Embryonic facial prominence (tissue), 1 donor: ENCODE measurements at regions not wholly inside any gene's neighbourhood (a gene's known extent, or its start where the extent isn't known, plus 50 kb on each side); places are given as distances from the start of the nearest gene placed in this dataset.
"Not testable (repeated sequence)": the region's sequence is repeated elsewhere in the genome, so short reads cannot be mapped to it uniquely, and the experiment has no call there.

ENCODE experiments used
- DNase-seq: peaks from one replicate; pipeline ENCODE4 v3.0.0-alpha.2; 2016; ENCODE audit errors: extremely low spot score

DNA sequence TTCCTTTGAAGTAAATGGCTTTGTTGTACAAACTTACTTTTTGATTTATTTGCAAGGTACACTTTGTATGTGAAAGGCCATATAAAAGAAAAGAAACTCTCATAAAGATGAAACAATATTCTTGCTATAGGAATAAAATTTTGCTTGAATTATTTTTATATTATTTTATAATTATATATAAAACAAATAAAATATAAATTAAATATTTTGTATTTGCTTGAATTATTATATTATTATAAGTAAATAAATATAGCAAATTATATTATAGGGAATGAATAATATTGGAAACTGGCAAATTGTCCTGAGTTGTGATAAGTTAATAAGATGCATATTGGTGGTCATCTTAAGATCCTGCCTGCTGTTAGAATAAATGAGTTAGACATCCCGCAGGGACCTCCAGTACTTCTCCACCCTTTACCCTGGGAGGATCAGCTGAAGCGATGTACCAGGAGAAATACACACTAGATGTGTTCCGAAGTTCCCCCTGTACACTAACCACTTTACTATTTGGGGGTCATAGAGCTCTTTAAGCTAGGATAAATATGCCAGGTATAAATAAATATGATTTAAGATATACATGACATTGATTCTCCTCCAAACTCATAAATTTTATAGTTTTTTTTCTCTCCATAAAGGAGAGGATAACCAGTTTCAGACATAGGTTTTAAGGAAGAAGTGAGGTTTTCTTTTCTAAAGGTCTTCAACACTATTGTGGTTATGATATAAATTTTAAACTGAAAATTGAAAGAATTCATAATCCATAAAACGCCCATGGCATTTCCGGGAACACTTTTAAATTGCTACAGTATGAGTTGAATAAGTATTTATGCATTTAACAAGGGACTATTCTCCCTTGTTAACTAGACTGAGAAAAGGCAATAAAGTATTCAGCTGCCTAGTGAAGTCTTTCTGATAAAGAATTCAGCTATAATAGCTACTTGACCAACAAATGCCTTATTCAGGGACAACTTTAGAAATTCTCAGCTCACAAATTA lies 486.3 kb upstream of the MARCKS start:
- DNase-seq = no peak

DNA sequence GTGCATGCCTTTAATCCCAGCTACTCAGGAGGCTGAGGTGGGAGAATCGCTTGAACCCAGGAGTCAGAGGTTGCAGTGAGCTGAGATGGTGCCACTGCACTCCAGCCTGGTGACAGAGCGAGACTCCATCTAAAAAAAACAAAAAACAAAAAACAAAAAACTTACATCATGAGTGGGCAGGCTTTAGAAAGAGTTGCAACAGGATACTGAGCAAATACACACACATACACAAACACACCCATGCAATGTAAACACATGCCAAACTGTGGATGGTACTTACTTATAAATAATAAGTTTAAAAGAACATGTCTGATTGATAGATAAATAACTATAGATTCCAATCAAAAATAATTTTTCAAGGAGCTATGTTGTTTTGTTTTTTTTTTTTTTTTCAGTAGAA lies 481.7 kb upstream of the MARCKS start:
- DNase-seq = not testable (repeated sequence)

- DNase-seq = peak; percentile 59
Observed at GRCh38 chr6:113375950-113376846, 480.9 kb upstream of the MARCKS start.

DNA sequence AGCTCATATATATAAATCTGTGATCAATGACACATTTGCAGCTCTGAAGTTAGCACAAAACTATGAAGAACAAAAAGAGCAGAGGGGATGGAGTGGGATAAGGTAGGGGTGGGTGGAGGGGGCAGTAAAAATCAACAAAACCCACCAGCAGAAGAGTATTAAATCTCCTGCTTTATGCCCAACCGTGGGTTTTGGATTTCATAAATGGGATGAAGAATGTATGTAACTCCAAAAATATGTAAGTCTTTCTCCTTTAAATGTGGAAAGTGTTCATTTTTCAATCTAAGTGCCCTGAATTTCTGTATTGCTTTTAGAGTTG lies 480.3 kb upstream of the MARCKS start:
- DNase-seq = no peak

- DNase-seq = no peak
Observed at GRCh38 chr6:113377362-113377942, 479.7 kb upstream of the MARCKS start.

DNA sequence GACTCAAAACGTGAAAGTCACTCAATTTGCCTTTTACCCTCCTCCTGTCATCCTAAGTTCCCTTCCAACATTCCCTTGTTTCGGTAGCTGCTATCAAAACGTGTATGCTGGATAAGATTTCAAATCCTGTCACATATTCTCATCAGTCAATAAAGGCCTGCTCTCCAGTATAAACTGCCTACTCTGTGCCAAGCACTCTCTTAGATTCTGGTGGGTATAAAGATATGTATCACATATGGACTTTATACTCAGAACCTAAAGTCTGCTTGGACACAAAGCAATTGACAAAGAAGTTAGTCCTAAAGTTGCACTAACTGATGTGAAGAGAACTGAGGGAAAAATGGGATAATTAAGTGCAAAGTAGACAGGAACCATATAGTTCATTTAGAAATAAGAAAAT lies 476.6 kb upstream of the MARCKS start:
- DNase-seq = no peak

DNA sequence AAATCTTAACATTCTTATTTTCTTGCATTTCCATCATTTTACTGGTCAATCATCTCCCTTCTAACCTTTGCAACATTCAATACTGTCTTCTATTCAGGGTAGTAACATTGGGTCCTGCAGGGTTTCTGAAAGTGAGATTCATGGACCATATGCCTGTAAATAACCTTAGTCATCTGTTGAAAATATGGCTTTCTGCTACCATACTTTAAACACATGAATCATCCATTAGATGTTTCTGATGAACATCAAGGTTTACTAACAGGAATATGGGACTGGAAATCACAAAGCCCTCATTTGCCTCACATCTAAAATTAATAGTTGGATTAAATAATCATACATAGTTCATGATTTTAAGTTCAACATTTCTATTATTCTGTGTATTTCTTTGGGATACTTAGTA lies 475.9 kb upstream of the MARCKS start:
- no peak for DNase-seq

DNA sequence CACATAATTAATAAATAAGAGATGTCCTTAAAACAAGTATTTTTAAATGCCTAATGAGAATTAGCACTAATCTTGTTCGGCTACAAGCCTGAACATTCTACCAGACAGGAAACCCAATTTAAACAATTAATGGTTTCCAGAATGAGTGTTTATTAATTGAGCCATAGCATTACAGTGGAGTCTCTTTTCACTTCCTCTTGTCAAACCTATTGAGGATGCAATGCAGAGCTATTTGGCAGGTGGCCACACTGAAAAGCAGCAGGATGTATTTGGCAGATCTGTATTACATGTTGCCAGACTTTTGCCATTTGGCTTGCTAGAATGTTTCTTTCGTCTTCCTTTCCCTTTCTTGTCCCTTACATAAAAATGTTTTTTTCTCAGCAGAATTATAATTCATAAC lies 475.2 kb upstream of the MARCKS start:
- DNase-seq = no peak

- no peak for DNase-seq
Observed at GRCh38 chr6:113383701-113384100, 473.4 kb upstream of the MARCKS start.

DNA sequence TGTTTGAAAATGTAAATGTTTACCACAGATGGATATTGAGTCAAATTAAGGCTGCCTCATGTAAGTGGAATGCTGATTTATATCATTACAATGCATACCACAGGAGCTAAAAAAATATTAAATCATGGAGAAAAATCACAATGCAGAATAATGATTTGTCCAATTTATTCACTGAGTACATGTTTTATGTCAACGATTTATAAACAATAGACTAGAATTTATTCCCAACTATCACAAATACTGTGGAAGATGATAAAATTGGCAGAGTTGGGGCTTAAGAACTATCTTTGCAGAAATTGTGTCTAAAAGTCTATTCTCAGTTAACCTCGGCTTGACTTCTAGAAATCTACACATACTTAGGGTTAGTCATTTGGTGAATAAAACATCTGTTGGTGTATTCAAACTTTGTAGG lies 472.1 kb upstream of the MARCKS start:
- DNase-seq = no peak

DNA sequence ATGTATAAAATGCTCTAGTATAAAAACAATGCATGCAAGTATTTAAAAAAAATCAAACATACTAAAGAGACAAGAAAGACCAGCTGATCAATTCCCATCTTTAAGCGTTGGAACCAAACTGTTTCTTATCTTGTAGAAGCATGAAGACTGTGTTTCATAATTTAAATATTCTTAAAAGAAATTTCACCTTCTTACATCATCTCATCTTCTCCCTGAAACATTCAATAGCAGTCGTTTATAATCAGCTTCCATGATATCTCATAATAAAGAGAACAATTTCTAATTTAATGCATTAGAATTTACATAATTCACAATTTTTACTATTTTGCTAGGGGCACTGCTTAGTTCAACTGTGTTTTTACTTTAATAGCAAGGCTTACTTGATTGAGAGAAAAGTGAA lies 468.1 kb upstream of the MARCKS start:
- DNase-seq = no peak

GRCh38 chr6:113392551-113393055 lies 464.5 kb upstream of the MARCKS start:
- no peak for DNase-seq

DNA sequence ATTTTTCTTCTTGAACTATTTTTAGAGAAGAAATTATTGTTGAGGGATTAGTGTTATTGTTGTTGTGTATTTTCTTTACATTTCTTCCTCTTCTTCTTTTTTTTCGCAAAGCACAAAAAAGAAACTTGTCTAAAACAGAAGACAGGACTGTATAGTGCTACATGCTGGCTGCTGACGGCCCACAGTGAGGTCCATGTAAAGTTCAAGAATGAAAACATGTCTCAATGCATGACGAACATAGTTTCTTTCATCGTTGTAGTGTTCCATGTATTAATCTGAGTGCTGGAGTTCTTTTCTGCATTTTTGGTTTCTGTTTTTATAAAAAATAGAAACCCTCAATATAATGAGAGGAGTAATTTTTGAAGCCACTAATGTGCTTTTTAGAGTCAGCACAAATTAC lies 462.9 kb upstream of the MARCKS start:
- no peak for DNase-seq

DNA sequence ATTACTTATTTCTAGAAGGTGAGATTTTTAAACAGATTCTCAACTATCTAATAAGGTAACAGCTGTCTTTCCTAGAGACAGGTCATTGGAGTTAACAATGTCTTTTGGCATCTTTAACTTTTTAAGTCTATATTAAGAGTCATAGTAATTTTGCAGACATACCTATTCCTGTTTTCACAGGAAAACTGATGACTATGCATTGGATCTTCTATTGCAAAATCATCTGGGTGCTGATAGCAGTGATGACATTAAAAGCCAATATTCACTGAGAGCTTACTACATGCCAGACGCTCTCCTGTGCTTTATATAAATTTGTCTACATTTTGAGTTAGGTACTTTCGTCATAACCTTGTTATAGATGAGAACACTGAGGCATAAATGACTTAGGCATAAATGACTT lies 462.4 kb upstream of the MARCKS start:
- DNase-seq = no peak

DNA sequence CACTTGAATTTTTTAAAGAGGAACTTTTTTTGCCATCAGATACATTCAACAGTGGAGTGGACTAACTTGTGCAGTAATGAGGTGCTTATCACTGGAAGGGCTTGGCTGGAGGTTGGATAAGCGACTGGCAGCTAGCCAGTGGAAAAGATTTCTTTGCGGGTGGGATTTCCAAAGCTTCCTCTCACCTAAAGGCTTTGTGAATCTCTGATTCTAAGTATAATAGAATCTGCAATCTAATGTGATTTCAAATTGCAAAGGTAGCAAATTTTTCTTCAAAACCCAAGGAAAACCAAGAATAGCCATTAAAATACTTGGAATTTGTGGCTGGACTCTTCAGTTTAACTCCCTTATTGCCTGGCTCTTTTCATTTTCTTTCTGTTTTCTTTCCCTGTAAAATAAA lies 460.4 kb upstream of the MARCKS start:
- DNase-seq = no peak

DNA sequence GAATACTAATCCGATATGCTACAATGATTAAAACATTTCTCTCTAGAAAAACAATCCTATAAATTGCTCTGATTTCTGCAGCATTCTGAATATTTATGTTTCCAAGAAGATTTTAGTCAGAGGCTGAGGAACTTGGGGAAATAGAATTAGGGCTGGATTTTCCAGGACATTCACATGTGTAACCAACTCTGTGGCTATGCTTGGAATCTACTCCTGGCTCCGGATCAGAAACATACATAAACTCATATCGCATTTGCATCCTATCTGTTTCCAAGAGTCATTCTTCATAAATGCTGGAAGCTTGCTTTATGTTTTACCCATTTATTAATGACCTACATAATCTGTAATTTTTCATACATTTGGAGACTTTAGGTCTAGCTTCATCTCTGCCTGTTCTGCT lies 459.9 kb upstream of the MARCKS start:
- peak; percentile 32 for DNase-seq

- no peak for DNase-seq
Observed at GRCh38 chr6:113401231-113401630, 455.9 kb upstream of the MARCKS start.

- no peak for DNase-seq
Observed at GRCh38 chr6:113402544-113402943, 454.6 kb upstream of the MARCKS start.

- DNase-seq = no peak
Observed at GRCh38 chr6:113403966-113404595, 453.1 kb upstream of the MARCKS start.

GRCh38 chr6:113405326-113406047 lies 451.7 kb upstream of the MARCKS start:
- no peak for DNase-seq
